ENCODE measurements at regions not wholly inside any gene's neighbourhood (a gene's known extent, or its start where the extent isn't known, plus 50 kb on each side); places are given as distances from the start of the nearest gene placed in this dataset.

DNA sequence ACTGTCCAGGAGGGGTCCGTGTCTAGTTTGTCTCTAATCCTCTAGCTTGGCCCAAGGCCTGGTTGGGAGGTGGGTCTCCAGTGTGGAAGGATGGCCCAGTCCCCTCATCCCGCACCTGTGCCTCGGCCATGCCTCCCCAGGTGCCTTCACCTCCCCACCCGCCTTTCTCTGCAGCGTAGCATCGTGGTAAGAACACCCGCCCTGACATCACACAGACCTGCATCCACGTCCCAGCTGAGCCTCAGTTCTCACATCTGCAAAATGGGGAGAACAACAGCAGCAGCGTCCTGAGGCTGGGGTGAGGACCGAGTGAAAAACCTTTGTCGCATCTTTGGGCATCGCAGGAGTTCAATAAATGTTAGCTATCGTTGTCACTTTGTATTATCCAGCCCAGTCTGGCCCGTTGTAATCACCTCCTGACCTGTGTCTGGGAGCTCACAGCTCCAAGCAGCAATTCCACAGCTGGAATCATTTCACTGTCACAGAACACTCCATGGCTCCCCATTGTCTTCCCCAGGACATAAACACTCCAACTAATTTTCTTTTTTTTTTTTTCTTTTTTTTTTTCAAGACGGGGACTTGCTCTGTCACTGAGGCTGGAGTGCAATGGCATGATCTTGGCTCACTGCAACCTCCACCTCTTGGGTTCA, 181.2 kb upstream of the IER5L start:
- no peak for TF ChIP-seq EZH2 (IDR thresholded peaks at IDR 0.05; ENCODE audit: borderline replicate concordance, low read depth, low read length, poor library complexity, severe bottlenecking)
- TF ChIP-seq, protein P1, sequence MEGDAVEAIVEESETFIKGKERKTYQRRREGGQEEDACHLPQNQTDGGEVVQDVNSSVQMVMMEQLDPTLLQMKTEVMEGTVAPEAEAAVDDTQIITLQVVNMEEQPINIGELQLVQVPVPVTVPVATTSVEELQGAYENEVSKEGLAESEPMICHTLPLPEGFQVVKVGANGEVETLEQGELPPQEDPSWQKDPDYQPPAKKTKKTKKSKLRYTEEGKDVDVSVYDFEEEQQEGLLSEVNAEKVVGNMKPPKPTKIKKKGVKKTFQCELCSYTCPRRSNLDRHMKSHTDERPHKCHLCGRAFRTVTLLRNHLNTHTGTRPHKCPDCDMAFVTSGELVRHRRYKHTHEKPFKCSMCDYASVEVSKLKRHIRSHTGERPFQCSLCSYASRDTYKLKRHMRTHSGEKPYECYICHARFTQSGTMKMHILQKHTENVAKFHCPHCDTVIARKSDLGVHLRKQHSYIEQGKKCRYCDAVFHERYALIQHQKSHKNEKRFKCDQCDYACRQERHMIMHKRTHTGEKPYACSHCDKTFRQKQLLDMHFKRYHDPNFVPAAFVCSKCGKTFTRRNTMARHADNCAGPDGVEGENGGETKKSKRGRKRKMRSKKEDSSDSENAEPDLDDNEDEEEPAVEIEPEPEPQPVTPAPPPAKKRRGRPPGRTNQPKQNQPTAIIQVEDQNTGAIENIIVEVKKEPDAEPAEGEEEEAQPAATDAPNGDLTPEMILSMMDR (conservative IDR thresholded peaks at IDR 0.05; ENCODE audit: low read depth, low read length): no peak
- POLR2A ChIA-PET (ENCODE audit: low non-redundant PET): no interaction called here
- Histone ChIP-seq H3K27ac (ENCODE audit: low read depth, low read length, poor library complexity, severe bottlenecking) (no peak overlapping the region), H3K4me1 (ENCODE audit: insufficient read depth, low read length, poor library complexity, severe bottlenecking) (peaks cover 5% of the 10 kb centered on the region), H3K27me3 (replicated peaks; ENCODE audit: insufficient read depth, low read depth, low read length, poor library complexity) (no peaks in the 10 kb centered on the region), H3K36me3 (ENCODE audit: insufficient read depth, low read length, poor library complexity, severe bottlenecking) (no peaks in the 10 kb centered on the region), H3K4me3 (ENCODE audit: low read depth, low read length, poor library complexity, severe bottlenecking) (no peak overlapping the region), H3K9me3 (ENCODE audit: low read depth, low read length, poor library complexity, severe bottlenecking) (peaks cover 5% of the 10 kb centered on the region)
- intact Hi-C loops (cut with micrococcal nuclease; ENCODE audit: unreplicated experiment): no loop called here
- BruUV-seq (replicated peaks): no TSS peak
- DNase-seq (ENCODE audit: low spot score): no peak
- CTCF ChIA-PET: interaction anchor here (0.6 kb wide), 1 partner anchor 22 kb away, joined by 11 read pairs; no protein-coding TSS in a partner anchor

GRCh38 chr9:129358621-129359154, 180.6 kb upstream of the IER5L start:
- Histone ChIP-seq H3K9me3 (ENCODE audit: low read depth, low read length, poor library complexity, severe bottlenecking) (peaks cover 5% of the 10 kb centered on the region), H3K27ac (ENCODE audit: low read depth, low read length, poor library complexity, severe bottlenecking) (no peak overlapping the region), H3K36me3 (ENCODE audit: insufficient read depth, low read length, poor library complexity, severe bottlenecking) (no peaks in the 10 kb centered on the region), H3K4me3 (ENCODE audit: low read depth, low read length, poor library complexity, severe bottlenecking) (no peak overlapping the region), H3K27me3 (replicated peaks; ENCODE audit: insufficient read depth, low read depth, low read length, poor library complexity) (no peaks in the 10 kb centered on the region), H3K4me1 (ENCODE audit: insufficient read depth, low read length, poor library complexity, severe bottlenecking) (peaks cover 5% of the 10 kb centered on the region)
- no TSS peak for BruUV-seq (replicated peaks)
- CTCF ChIA-PET: interaction anchor here (0.6 kb wide), 1 partner anchor 184 kb away, joined by 3 read pairs; no protein-coding TSS in a partner anchor
- DNase-seq (ENCODE audit: low spot score): no peak
- TF ChIP-seq EZH2 (IDR thresholded peaks at IDR 0.05; ENCODE audit: borderline replicate concordance, low read depth, low read length, poor library complexity, severe bottlenecking): no peak
- TF ChIP-seq, protein P1 (conservative IDR thresholded peaks at IDR 0.05; ENCODE audit: low read depth, low read length): no peak
- intact Hi-C loops (cut with micrococcal nuclease; ENCODE audit: unreplicated experiment): no loop called here
- POLR2A ChIA-PET (ENCODE audit: low non-redundant PET): no interaction called here

- Histone ChIP-seq H3K4me3 (ENCODE audit: low read depth, low read length, poor library complexity, severe bottlenecking) (no peak overlapping the region), H3K4me1 (ENCODE audit: insufficient read depth, low read length, poor library complexity, severe bottlenecking) (peaks cover 10% of the 10 kb centered on the region), H3K9me3 (ENCODE audit: low read depth, low read length, poor library complexity, severe bottlenecking) (peaks cover 5% of the 10 kb centered on the region), H3K36me3 (ENCODE audit: insufficient read depth, low read length, poor library complexity, severe bottlenecking) (no peaks in the 10 kb centered on the region), H3K27me3 (replicated peaks; ENCODE audit: insufficient read depth, low read depth, low read length, poor library complexity) (no peaks in the 10 kb centered on the region), H3K27ac (ENCODE audit: low read depth, low read length, poor library complexity, severe bottlenecking) (no peak overlapping the region)
- no TSS peak for BruUV-seq (replicated peaks)
- no peak for TF ChIP-seq EZH2 (IDR thresholded peaks at IDR 0.05; ENCODE audit: borderline replicate concordance, low read depth, low read length, poor library complexity, severe bottlenecking)
- TF ChIP-seq, protein P1 (conservative IDR thresholded peaks at IDR 0.05; ENCODE audit: low read depth, low read length): no peak
- intact Hi-C loops (cut with micrococcal nuclease; ENCODE audit: unreplicated experiment): no loop called here
- ChIA-PET POLR2A (ENCODE audit: low non-redundant PET) (no interaction called here), CTCF (interaction anchor here (0.6 kb wide), 1 partner anchor 184 kb away, joined by 3 read pairs; no protein-coding TSS in a partner anchor)
- no peak for DNase-seq (ENCODE audit: low spot score)
Measured at GRCh38 chr9:129357773-129358245, 179.7 kb upstream of the IER5L start.
